ENCODE measurements at regions not wholly inside any gene's neighbourhood (a gene's known extent, or its start where the extent isn't known, plus 50 kb on each side); places are given as distances from the start of the nearest gene placed in this dataset.
A peak's percentile ranks its signal among the peaks of the same experiment; 100 is the strongest.
"Not testable (repeated sequence)": the region's sequence is repeated elsewhere in the genome, so short reads cannot be mapped to it uniquely, and the experiment has no call there.

DNA sequence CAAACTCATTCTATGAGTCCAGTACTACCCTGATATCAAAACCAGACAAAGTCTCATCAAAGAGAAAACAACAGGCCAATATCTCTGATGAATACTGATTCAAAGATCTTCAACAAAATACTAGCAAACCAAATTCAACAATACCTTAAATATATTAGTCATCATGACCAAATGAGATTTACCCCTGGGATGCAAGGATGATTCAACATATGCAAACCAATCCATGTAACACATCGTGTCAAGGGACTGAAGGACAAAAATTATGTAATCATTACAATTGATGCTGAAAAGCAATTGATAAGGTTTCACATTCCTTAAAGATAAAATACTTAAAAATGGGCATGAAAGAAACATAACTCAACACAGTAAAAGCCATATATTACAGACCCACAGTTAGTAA lies 1476.9 kb downstream of the SI start:
- DNase-seq (ENCODE audit: low spot score in 2 of 2) (no peak), FAIRE-seq (no peak)

DNA sequence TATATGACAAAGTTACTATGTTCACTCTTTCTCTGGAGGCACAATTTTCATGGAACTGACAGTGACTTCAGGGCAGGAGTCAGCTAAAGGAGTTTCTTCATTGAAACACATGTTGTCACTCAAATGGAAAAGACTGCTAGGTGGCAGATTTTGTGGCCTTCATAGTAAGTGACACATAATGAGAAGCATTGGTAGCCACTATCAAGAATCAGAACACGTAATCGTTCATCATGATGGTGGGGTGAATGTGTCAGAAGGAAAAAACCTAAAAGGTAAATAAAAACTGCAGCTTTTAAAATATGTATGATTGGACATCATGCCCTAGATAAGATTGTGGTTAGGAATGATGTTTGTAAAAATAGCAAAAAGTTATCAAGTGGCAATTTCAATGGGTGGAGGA lies 1491.0 kb downstream of the SI start:
- DNase-seq (ENCODE audit: low spot score in 2 of 2) (no peak), FAIRE-seq (no peak)

GRCh38 chr3:163582967-163583366 lies 1495.3 kb downstream of the SI start:
- DNase-seq (ENCODE audit: low spot score in 2 of 2), result no peak
- no peak for FAIRE-seq

DNA sequence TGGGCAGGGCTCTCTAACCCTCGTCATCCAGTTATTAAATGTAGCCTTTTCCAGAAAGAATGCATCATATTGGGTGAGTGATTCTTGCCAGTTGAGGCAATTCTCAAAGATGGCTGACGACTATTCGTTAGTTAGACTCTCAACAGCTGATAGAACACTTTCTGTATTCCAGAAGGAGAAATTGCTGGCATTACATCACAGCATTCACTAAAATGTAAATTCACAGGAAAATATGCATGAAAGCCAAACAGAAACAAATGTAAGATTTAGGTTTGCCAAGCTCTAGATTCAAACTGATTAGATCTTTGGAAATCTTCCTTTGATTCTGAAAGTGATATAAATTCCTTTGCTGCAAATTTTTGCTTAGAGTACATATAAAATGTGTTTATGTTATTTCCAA lies 1501.0 kb downstream of the SI start:
- no peak for DNase-seq (ENCODE audit: low spot score in 2 of 2)
- FAIRE-seq, result no peak

- DNase-seq (ENCODE audit: low spot score in 2 of 2), result no peak
- no peak for FAIRE-seq
Measured at GRCh38 chr3:163576314-163576713, 1502.0 kb downstream of the SI start.

DNA sequence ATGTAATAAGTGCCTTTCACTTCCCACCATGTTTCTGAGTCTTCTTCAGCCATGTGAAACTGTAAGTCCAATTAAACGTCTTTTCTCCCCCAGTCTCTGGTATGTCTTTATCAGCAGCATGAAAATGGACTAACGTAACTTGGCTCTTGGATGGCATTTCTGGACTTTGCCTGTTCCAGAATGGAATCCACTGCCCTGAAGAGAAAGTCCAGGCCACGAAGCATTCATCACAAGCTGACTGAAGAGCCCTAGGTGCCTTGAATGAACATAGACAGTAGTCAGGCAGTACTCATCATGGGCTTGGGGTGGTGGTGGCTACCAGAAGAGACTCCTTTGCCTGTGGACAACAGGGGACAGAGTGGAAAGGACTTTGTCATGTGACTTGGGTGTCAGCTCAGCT lies 1505.0 kb downstream of the SI start:
- FAIRE-seq (no peak), DNase-seq (ENCODE audit: low spot score in 2 of 2) (no peak)

DNA sequence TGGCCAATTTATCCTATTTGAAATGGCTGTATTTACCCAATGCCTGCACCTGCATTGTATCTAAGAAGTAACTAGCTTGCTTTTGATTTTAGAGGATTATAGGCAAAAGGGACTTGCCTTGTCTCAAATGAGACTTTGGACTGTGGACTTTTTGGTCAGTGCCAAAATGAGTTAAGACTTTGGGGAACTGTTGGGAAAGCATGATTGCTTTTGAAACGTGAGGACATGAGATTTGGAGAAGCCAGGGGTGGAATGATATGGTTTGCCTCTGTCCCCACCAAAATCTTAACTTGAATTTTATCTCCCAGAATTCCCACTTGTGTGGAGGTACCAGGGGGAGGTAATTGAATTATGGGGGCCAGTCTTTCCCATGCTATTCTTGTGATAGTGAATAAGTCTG lies 1505.4 kb downstream of the SI start:
- no peak for DNase-seq (ENCODE audit: low spot score in 2 of 2)
- no peak for FAIRE-seq

DNA sequence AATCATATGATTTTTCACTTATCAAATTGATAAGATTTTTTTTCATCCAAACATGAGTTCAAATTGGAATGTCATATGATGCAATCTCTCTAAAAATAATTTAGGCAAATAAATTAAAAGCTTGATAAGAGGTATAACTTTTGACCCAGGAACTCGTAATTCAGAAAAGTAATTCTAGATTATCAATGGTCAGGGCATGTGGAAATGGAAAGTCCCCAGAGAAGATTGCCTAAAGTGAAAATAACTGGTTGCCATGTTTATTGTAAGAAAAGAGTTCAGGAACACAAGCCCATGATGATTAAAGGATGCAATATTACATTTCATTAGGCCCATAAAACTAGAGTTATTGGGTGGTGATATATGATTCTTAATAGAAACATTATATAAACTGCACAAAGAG lies 1514.8 kb downstream of the SI start:
- DNase-seq (ENCODE audit: low spot score in 2 of 2) (no peak), FAIRE-seq (no peak)

DNA sequence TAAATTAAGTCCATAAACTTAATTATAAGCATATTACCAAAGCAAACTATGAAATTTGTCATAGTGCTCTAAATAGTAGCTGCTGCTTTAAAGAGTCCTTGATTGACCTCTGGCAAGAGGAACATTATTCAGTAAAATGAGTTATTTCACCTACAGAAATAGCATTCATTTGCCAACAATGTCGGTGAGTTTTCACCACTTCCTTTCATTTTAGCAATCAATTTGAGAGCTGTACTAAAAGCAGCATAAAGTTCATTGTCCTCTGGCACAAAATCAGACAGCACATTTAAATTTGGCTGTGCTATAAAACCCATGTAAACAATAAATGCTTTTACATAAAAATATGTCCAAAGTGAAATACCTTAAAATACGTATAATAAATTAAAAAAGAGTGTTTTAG lies 1515.7 kb downstream of the SI start:
- DNase-seq (ENCODE audit: low spot score in 2 of 2) (no peak), FAIRE-seq (no peak)

- DNase-seq (ENCODE audit: low spot score in 2 of 2), result no peak
- no peak for FAIRE-seq
Measured at GRCh38 chr3:163561151-163561550, 1517.1 kb downstream of the SI start.

DNA sequence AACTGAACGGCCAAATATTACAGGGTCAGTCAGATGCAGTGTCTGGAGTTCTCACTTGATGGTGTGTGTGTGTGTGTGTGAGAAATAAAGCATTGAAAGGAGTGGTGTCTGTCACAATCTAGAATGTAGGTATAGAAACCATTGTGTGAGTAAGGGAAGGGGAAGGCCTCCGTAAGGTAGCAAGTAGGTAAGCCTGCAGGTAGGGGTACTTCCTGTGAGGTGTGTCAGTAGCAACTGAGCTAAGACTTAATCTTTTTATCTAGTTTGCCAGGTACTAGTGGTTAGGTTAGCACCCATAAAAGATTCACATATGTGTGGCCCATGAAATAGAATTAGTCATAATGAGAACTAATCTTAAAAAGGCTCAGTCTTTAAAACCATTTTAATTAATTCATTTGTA lies 1517.8 kb downstream of the SI start:
- DNase-seq (ENCODE audit: low spot score in 2 of 2) (no peak), FAIRE-seq (no peak)

- no peak for DNase-seq (ENCODE audit: low spot score in 2 of 2)
- no peak for FAIRE-seq
Measured at GRCh38 chr3:163556813-163557523, 1521.3 kb downstream of the SI start.

DNA sequence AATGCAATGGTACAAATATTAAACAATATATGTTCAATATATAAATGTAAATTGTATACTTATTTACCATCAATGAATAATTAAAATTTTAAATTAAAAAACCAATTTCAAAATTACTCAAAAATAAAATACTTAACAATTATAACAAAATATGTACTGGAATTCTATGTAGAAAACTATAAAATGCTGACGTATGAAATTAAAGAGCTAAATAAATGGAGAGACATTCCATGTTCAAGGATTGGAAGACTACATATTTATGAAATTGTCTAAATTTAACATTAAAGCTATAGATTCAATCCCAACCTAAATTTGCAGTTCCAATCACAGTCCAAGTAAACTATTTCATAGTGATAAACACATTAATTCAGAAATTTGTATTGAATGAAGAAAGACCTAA lies 1522.4 kb downstream of the SI start:
- FAIRE-seq, result peak; percentile 66
- DNase-seq (ENCODE audit: low spot score in 2 of 2), result no peak

DNA sequence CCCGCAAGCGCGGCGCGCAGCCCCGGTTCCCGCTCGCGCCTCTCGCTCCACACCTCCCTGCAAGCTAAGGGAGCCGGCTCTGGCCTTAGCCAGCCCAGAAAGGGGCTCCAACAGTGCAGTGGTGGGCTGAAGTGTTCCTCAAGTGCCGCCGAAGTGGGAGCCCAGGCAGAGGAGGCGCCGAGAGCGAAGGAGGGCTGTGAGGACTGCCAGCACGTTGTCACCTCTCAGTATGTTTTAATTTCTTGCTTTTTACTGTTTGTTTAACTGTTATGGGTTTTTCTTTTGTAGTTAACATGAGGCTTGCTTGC lies 1525.7 kb downstream of the SI start:
- DNase-seq (ENCODE audit: low spot score in 2 of 2), result no peak
- FAIRE-seq, result no peak

- DNase-seq (ENCODE audit: low spot score in 2 of 2); FAIRE-seq: not testable (repeated sequence)
Measured at GRCh38 chr3:163551915-163552658, 1526.2 kb downstream of the SI start.

- FAIRE-seq (no peak), DNase-seq (ENCODE audit: low spot score in 2 of 2) (no peak)
Measured at GRCh38 chr3:163548015-163548414, 1530.3 kb downstream of the SI start.

GRCh38 chr3:163547014-163547685 lies 1531.1 kb downstream of the SI start:
- no peak for FAIRE-seq
- DNase-seq (ENCODE audit: low spot score in 2 of 2), result no peak

DNA sequence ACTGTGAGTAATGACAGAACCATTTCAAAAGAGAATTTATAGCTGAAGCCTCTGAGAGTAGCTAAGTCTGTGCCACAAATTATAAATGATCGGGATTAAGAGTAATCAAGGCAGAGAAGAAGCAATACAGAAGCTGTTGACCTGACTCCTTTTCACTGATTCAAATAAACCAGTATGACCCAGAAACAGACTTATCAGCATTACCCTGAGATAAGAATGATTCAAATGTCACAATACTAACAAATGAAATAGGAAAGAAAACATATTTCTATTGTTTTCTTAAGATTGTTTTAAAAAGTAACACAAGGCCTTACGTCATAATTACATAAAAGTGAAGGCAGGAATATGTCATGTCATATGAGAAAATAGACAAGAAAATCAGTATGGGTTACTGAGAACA lies 1534.6 kb downstream of the SI start:
- FAIRE-seq (no peak), DNase-seq (ENCODE audit: low spot score in 2 of 2) (no peak)

GRCh38 chr3:163541629-163542028 lies 1536.7 kb downstream of the SI start:
- no peak for FAIRE-seq
- DNase-seq (ENCODE audit: low spot score in 2 of 2), result no peak

GRCh38 chr3:163538387-163538786 lies 1539.9 kb downstream of the SI start:
- FAIRE-seq (no peak), DNase-seq (ENCODE audit: low spot score in 2 of 2) (no peak)

DNA sequence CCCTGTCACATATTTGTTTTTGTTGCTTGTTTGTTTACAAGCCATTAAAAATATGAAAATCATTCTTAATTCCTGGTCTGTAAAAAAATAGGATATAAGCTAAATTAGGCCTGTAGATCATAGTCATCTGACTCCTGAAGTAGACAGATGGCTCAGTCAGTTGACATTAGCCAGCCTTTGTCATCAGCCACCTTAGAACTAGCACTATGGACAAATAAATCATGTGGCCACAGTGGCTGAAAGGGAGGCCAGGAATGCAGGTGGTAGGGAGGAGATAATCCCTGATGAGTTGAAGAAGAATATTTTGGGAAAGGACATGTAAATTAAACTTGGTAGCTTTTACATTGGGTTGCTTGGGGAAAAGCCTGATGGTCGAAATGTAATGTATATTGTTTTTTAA lies 1544.9 kb downstream of the SI start:
- FAIRE-seq (no peak), DNase-seq (ENCODE audit: low spot score in 2 of 2) (no peak)

GRCh38 chr3:163523375-163523774 lies 1554.9 kb downstream of the SI start:
- DNase-seq (ENCODE audit: low spot score in 2 of 2), result no peak
- FAIRE-seq, result no peak
